Panc1 (cell line): ENCODE measurements at regions not wholly inside any gene's neighbourhood (a gene's known extent, or its start where the extent isn't known, plus 50 kb on each side); places are given as distances from the start of the nearest gene placed in this dataset.

Experiments
- ATAC-seq: fragments of 200-7000 bp; cut with Tn5 transposase; 2 replicates; pipeline ENCODE4 v1.9.1; 2020; ENCODE audit warnings: mild to moderate bottlenecking, moderate library complexity
- BruUV-seq: library from RNA; stranded (reverse); fragments of 400-500 nt; replicated peaks from 2 replicates; lab custom pipeline; 2021; lab: Mats Ljungman, UMichigan
- CTCF ChIA-PET: fragments of 300-600 bp; sonication (Branson Sonifier 250); formaldehyde crosslinking; loops from one replicate; lab custom pipeline; 2022; ENCODE audit warnings: antibody characterized with exemption; lab: Charles Lee
- POLR2A ChIA-PET: fragments of 300-600 bp; sonication (Branson Sonifier 250); formaldehyde crosslinking; loops from one replicate; lab custom pipeline; 2022; ENCODE audit warnings: antibody characterized with exemption; lab: Charles Lee
- DNase-seq: peaks from one replicate; pipeline ENCODE4 v3.0.0-alpha.2; 2010; ENCODE audit warnings: low read depth, low spot score
- H3K27ac ChIP-seq: 2 replicates; pipeline ENCODE4 v1.5.1; 2011; ENCODE audit warnings: mild to moderate bottlenecking, low read length, inconsistent platforms
- H3K27me3 ChIP-seq: fragments of 200-500 bp; sonication (Bioruptor generic); 2 replicates; pipeline ENCODE4 v1.6.0; 2014; ENCODE audit warnings: low read length, inconsistent platforms; ENCODE audit not compliant: control insufficient read depth, insufficient read depth
- H3K36me3 ChIP-seq: fragments of 200-500 bp; sonication (Bioruptor generic); 2 replicates; pipeline ENCODE4 v1.5.1; 2014; ENCODE audit warnings: inconsistent platforms, mild to moderate bottlenecking, low read length, moderate library complexity; ENCODE audit not compliant: control insufficient read depth, insufficient read depth
- H3K4me1 ChIP-seq: 2 replicates; pipeline ENCODE4 v1.5.1; 2011; ENCODE audit warnings: inconsistent platforms, mild to moderate bottlenecking, low read length, moderate library complexity; ENCODE audit not compliant: control insufficient read depth, insufficient read depth
- H3K4me3 ChIP-seq, 2 experiments: 2 replicates each; pipeline ENCODE4 v1.5.1; 2011 to 2012; ENCODE audit warnings: low read depth in 2 of 2, low read length in 2 of 2, mild to moderate bottlenecking in 2 of 2, inconsistent platforms in 1 of 2, moderate library complexity in 1 of 2
- H3K9me3 ChIP-seq: fragments of 200-500 bp; sonication (Bioruptor generic); 2 replicates; pipeline ENCODE4 v1.5.1; 2014; ENCODE audit warnings: low read depth, mild to moderate bottlenecking, inconsistent platforms, low read length, moderate library complexity; ENCODE audit not compliant: control insufficient read depth, insufficient read depth
- POLR2AphosphoS5 ChIP-seq: IDR thresholded peaks from 2 replicates; pipeline ENCODE4 v1.6.1; 2012; ENCODE audit warnings: mild to moderate bottlenecking, low read depth, low read length, moderate library complexity
- SIN3A ChIP-seq: IDR thresholded peaks from 2 replicates; pipeline ENCODE4 v1.6.1; 2012; ENCODE audit warnings: low read depth, mild to moderate bottlenecking, low read length, moderate library complexity, borderline replicate concordance; ENCODE audit not compliant: insufficient read depth
- TCF7L2 ChIP-seq: IDR thresholded peaks from 2 replicates; pipeline ENCODE4 v1.6.1; 2011; ENCODE audit warnings: mild to moderate bottlenecking, low read depth, low read length, inconsistent platforms
- in situ Hi-C: cut with HindIII; loops from 2 replicates; pipeline ENCODE4 v1.10.0; 2016; ENCODE audit warnings: low sequenced_read_pairs, low pct_unique_long_range_greater_than_20kb
- intact Hi-C: fragments of 100-400 bp; cut with micrococcal nuclease; formaldehyde crosslinking; loops from one replicate; pipeline ENCODE4 v1.10.0; 2022; ENCODE audit not compliant: unreplicated experiment
- TF ChIP-seq, protein P1 (sequence below): fragments of 450-650 bp; IDR thresholded peaks from 2 replicates; pipeline ENCODE4 v1.5.1; 2017; ENCODE audit warnings: mild to moderate bottlenecking
- TF ChIP-seq, protein P2 (sequence below), 2 experiments: IDR thresholded peaks; 2 replicates each; pipeline ENCODE4 v1.6.1; 2011 to 2012; ENCODE audit warnings: low read depth in 2 of 2, control low read depth in 1 of 2, low read length in 1 of 2, mild to moderate bottlenecking in 1 of 2, moderate library complexity in 1 of 2; ENCODE audit not compliant: insufficient read depth in 1 of 2

DNA sequence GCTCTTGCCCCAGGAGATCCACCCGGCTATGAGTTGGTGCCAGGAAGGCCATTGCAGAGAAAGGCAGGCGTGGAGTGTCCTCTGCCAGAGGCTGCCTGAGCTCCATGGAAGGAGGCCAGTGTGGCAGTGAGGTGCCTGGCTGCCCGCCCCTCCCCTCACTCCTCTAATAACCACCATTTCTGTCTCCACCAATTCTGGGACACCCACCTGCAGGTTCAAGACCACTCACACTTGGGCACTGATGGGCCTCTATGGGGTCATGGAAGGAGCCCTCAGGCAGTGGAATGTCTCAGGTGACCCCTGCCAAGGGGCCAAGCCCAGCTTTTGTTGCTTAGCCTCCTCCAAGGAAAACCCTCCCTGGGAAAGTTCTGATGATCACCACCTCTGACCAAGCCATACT lies 731.6 kb downstream of the MATN1 start:
- no TSS peak for BruUV-seq
- Histone ChIP-seq H3K36me3 (no peaks in the 10 kb centered on the region), H3K27me3 (no peaks in the 10 kb centered on the region), H3K4me1 (no peaks in the 10 kb centered on the region), H3K4me3 (no peak overlapping the region), H3K27ac (no peak overlapping the region), H3K9me3 (peaks cover 5% of the 10 kb centered on the region; the same call in 1 of the 2 replicates)
- ATAC-seq (no peak), DNase-seq (no peak)
- ChIA-PET POLR2A (no interaction called here), CTCF (no interaction called here)
- TF ChIP-seq, protein P1, sequence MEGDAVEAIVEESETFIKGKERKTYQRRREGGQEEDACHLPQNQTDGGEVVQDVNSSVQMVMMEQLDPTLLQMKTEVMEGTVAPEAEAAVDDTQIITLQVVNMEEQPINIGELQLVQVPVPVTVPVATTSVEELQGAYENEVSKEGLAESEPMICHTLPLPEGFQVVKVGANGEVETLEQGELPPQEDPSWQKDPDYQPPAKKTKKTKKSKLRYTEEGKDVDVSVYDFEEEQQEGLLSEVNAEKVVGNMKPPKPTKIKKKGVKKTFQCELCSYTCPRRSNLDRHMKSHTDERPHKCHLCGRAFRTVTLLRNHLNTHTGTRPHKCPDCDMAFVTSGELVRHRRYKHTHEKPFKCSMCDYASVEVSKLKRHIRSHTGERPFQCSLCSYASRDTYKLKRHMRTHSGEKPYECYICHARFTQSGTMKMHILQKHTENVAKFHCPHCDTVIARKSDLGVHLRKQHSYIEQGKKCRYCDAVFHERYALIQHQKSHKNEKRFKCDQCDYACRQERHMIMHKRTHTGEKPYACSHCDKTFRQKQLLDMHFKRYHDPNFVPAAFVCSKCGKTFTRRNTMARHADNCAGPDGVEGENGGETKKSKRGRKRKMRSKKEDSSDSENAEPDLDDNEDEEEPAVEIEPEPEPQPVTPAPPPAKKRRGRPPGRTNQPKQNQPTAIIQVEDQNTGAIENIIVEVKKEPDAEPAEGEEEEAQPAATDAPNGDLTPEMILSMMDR = no peak
- TF ChIP-seq TCF7L2 = no peak
- intact Hi-C loops (no loop called here), in situ Hi-C loops (no loop called here)

DNA sequence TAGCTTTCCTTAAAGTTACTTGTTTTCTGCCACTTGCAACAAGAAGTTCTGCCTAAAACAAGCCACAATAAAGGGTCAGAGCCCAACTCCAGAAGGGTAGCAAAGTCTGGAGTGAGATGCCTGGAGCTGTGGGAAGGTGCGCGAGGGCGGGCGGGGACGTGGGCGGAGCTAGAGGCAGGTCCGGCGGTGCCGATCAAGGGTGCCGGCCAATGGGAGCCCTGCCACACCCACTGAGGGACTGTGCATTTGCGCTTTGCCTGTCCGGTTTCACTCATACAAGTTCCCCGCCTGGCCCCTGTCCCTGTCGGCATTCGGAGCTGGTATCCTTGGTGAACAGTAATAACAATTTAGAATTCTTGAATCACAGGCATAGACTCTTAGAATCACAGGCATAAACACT lies 732.4 kb downstream of the MATN1 start:
- in situ Hi-C loops (no loop called here), intact Hi-C loops (no loop called here)
- TF ChIP-seq SIN3A (no peak), POLR2AphosphoS5 (no peak), TCF7L2 (no peak)
- TF ChIP-seq, protein P1 = no peak
- TF ChIP-seq, protein P2, sequence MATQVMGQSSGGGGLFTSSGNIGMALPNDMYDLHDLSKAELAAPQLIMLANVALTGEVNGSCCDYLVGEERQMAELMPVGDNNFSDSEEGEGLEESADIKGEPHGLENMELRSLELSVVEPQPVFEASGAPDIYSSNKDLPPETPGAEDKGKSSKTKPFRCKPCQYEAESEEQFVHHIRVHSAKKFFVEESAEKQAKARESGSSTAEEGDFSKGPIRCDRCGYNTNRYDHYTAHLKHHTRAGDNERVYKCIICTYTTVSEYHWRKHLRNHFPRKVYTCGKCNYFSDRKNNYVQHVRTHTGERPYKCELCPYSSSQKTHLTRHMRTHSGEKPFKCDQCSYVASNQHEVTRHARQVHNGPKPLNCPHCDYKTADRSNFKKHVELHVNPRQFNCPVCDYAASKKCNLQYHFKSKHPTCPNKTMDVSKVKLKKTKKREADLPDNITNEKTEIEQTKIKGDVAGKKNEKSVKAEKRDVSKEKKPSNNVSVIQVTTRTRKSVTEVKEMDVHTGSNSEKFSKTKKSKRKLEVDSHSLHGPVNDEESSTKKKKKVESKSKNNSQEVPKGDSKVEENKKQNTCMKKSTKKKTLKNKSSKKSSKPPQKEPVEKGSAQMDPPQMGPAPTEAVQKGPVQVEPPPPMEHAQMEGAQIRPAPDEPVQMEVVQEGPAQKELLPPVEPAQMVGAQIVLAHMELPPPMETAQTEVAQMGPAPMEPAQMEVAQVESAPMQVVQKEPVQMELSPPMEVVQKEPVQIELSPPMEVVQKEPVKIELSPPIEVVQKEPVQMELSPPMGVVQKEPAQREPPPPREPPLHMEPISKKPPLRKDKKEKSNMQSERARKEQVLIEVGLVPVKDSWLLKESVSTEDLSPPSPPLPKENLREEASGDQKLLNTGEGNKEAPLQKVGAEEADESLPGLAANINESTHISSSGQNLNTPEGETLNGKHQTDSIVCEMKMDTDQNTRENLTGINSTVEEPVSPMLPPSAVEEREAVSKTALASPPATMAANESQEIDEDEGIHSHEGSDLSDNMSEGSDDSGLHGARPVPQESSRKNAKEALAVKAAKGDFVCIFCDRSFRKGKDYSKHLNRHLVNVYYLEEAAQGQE (IDR thresholded peaks at IDR 0.05; ENCODE audit: insufficient read depth in 1 of 2, low read depth in 2 of 2, low read length in 1 of 2) = no peak
- Histone ChIP-seq H3K4me1 (no peaks in the 10 kb centered on the region), H3K9me3 (peaks cover 5% of the 10 kb centered on the region; the same call in 1 of the 2 replicates), H3K27me3 (no peaks in the 10 kb centered on the region), H3K27ac (no peak overlapping the region), H3K4me3 (no peak overlapping the region), H3K36me3 (no peaks in the 10 kb centered on the region)
- ChIA-PET CTCF (interaction anchor here (0.7 kb wide), 1 partner anchor 459 kb away, joined by 3 read pairs; no protein-coding TSS in a partner anchor), POLR2A (no interaction called here)
- ATAC-seq = no peak
- DNase-seq = no peak
- no TSS peak for BruUV-seq

DNA sequence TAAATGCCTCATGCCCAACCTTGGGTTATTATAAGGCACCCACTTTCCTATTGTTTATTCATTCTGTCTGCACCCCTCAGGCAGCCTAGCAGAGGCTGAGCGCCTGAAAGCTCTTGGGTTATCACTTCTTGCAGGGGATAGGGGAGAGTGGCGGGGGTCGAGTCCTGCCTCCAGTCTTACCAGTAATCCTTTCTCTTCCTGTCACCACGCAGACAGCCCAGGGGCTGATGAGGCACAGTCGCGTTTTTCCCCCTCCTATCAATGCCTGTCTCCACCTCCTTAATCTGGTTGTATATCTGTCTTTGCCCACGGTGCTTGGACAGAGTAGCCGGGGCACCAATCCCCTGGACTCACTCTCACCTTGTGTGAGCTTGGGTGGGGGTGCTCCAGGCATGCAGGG lies 733.1 kb downstream of the MATN1 start:
- intact Hi-C loops (no loop called here), in situ Hi-C loops (no loop called here)
- TF ChIP-seq, protein P2 (IDR thresholded peaks at IDR 0.05; ENCODE audit: insufficient read depth in 1 of 2, low read depth in 2 of 2, low read length in 1 of 2) = no peak
- no peak for TF ChIP-seq TCF7L2
- TF ChIP-seq SIN3A = no peak
- TF ChIP-seq, protein P1 = no peak
- no peak for TF ChIP-seq POLR2AphosphoS5
- POLR2A ChIA-PET = no interaction called here
- DNase-seq (no peak), ATAC-seq (no peak)
- Histone ChIP-seq H3K27ac (no peak overlapping the region), H3K4me1 (no peaks in the 10 kb centered on the region), H3K4me3 (no peak overlapping the region), H3K9me3 (peaks cover 5% of the 10 kb centered on the region; the same call in 1 of the 2 replicates), H3K36me3 (no peaks in the 10 kb centered on the region), H3K27me3 (no peaks in the 10 kb centered on the region)
- CTCF ChIA-PET = interaction anchor here (0.6 to 0.7 kb wide), 2 partner anchors 458 to 651 kb away, joined by 3 to 5 read pairs; no protein-coding TSS in a partner anchor
- BruUV-seq = no TSS peak
